Activated CD8-positive, alpha-beta T cell treated with anti-CD3 and anti-CD28 coated beads for 36 hours (primary cell): ENCODE measurements at regions not wholly inside any gene's neighbourhood (a gene's known extent, or its start where the extent isn't known, plus 50 kb on each side); places are given as distances from the start of the nearest gene placed in this dataset.
A peak's percentile ranks its signal among the peaks of the same experiment; 100 is the strongest.
"Not testable (repeated sequence)": the region's sequence is repeated elsewhere in the genome, so short reads cannot be mapped to it uniquely, and the experiment has no call there.

Experiments used
- ATAC-seq: fragments of 200-7000 bp; cut with Tn5 transposase; one replicate; pipeline ENCODE4 v1.10.0; 2021; ENCODE audit warnings: mild to moderate bottlenecking, moderate library complexity
- CTCF ChIA-PET: fragments of 350-600 bp; sonication (Branson Sonifier 250); formaldehyde crosslinking; loops from one replicate; lab custom pipeline; 2021; ENCODE audit warnings: antibody characterized with exemption; lab: Charles Lee
- POLR2A ChIA-PET: fragments of 350-600 bp; sonication (Branson Sonifier 250); formaldehyde crosslinking; loops from one replicate; lab custom pipeline; 2021; ENCODE audit warnings: antibody characterized with exemption; lab: Charles Lee
- DNase-seq: peaks from one replicate; pipeline ENCODE4 v3.0.0-alpha.2; 2020
- H3K27ac Mint-ChIP-seq: one replicate; pipeline ENCODE4 v1.8.0; 2021; ENCODE audit warnings: mild to moderate bottlenecking, mixed read lengths
- H3K27me3 Mint-ChIP-seq: one replicate; pipeline ENCODE4 v1.8.0; 2021; ENCODE audit warnings: mixed read lengths
- H3K36me3 Mint-ChIP-seq: one replicate; pipeline ENCODE4 v1.8.0; 2021; ENCODE audit warnings: low read depth, mixed read lengths
- H3K4me1 Mint-ChIP-seq: one replicate; pipeline ENCODE4 v1.8.0; 2021; ENCODE audit warnings: low read depth, mixed read lengths
- H3K4me3 Mint-ChIP-seq: one replicate; pipeline ENCODE4 v1.8.0; 2021; ENCODE audit warnings: mild to moderate bottlenecking, moderate library complexity, mixed read lengths
- H3K9me3 Mint-ChIP-seq: one replicate; pipeline ENCODE4 v1.8.0; 2021; ENCODE audit warnings: mixed read lengths
- intact Hi-C: fragments of 100-400 bp; cut with micrococcal nuclease; formaldehyde crosslinking; loops from one replicate; pipeline ENCODE4 v1.10.0; 2022
- TF ChIP-seq, protein P1 (sequence below): fragments of 200-600 bp; IDR thresholded peaks from one replicate; pipeline ENCODE4 v1.8.0; 2022; ENCODE audit warnings: antibody characterized with exemption, mild to moderate bottlenecking

DNA sequence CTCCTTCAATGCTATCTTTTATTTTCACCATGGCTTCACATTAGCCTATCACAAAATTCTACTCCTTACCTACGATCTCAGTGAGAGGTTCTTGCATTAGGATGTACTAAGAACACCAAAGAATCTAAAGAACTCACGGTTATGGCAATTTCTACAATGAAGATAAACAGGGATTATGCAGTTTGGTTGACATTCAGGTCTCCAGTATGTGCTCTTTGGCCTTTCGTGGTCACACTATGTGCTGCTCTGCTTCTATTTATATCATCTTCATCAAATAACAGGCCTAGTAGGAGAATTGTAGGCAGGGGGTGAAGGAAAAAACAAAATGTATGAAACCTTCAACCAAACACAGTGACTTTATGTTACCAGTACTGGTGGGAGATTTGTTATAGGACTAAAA, 194.0 kb upstream of the SAMSN1 start:
- peaks cover 3% of the 10 kb centered on the region for H3K36me3 Mint-ChIP-seq
- no peak for DNase-seq
- no peak for ATAC-seq
- H3K9me3 Mint-ChIP-seq = peaks cover 3% of the 10 kb centered on the region
- CTCF ChIA-PET = interaction anchor here (0.8 kb wide), 1 partner anchor 287 kb away, joined by 3 read pairs; no protein-coding TSS in a partner anchor
- no peaks in the 10 kb centered on the region for H3K27me3 Mint-ChIP-seq
- no peak overlapping the region for H3K27ac Mint-ChIP-seq
- TF ChIP-seq, protein P1, sequence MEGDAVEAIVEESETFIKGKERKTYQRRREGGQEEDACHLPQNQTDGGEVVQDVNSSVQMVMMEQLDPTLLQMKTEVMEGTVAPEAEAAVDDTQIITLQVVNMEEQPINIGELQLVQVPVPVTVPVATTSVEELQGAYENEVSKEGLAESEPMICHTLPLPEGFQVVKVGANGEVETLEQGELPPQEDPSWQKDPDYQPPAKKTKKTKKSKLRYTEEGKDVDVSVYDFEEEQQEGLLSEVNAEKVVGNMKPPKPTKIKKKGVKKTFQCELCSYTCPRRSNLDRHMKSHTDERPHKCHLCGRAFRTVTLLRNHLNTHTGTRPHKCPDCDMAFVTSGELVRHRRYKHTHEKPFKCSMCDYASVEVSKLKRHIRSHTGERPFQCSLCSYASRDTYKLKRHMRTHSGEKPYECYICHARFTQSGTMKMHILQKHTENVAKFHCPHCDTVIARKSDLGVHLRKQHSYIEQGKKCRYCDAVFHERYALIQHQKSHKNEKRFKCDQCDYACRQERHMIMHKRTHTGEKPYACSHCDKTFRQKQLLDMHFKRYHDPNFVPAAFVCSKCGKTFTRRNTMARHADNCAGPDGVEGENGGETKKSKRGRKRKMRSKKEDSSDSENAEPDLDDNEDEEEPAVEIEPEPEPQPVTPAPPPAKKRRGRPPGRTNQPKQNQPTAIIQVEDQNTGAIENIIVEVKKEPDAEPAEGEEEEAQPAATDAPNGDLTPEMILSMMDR = no peak
- H3K4me3 Mint-ChIP-seq = no peak overlapping the region
- peaks cover 25% of the 10 kb centered on the region for H3K4me1 Mint-ChIP-seq
- POLR2A ChIA-PET = no interaction called here
- intact Hi-C loops = no loop called here

DNA sequence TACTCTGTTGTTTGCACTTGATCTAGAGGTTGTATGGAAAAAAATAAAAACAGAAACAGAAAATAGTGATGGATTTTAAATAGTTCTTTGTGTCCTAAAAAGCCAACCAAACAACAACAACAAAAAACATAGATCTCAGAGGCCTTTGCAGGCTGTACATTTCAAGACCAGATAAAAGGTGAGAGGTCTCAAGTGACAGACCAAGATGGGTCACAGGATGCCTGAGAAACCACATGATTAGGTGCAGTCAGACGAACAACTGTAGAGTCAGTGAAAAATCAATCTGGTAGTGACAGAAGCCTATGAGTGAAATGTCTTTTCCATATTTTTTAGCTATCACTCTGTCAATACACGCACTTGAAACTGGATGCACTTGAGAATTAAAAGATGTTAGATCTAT, 193.5 kb upstream of the SAMSN1 start:
- Mint-ChIP-seq H3K36me3 (peaks cover 3% of the 10 kb centered on the region), H3K4me3 (no peak overlapping the region), H3K27ac (no peak overlapping the region), H3K4me1 (peaks cover 25% of the 10 kb centered on the region), H3K27me3 (no peaks in the 10 kb centered on the region), H3K9me3 (peaks cover 3% of the 10 kb centered on the region)
- ChIA-PET POLR2A (no interaction called here), CTCF (interaction anchor here (0.8 kb wide), 1 partner anchor 286 kb away, joined by 3 read pairs; no protein-coding TSS in a partner anchor)
- ATAC-seq = no peak
- no peak for DNase-seq
- TF ChIP-seq, protein P1 = no peak
- intact Hi-C loops = loop anchor here (5.0 kb wide), 3 partner anchors 192 to 337 kb away; partner anchors contain the start of gene SAMSN1

DNA sequence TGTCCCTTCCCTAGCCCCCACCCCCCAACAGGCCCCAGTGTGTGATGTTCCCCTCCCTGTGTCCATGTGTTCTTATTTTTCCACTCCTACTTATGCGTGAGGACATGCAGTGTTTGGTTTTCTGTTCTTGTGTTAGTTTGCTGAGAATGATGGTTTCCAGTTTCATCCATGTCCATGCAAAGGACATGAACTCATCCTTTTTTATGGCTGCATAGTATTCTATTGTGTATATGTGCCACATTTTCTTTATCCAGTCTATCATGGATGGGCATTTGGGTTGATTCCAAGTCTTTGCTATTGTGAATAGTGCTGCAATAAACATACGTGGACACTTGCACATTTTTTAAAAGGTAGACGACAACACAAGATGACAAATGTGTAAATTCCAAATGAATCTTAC, 192.5 kb upstream of the SAMSN1 start:
- H3K36me3 Mint-ChIP-seq, H3K4me3 Mint-ChIP-seq, H3K27me3 Mint-ChIP-seq, DNase-seq, ATAC-seq, POLR2A ChIA-PET, H3K27ac Mint-ChIP-seq, H3K9me3 Mint-ChIP-seq: not testable (repeated sequence)
- CTCF ChIA-PET = interaction anchor here (0.6 to 2.8 kb wide), 46 partner anchors 8 to 355 kb away, joined by 3 to 25 read pairs (median 4); partner anchors contain the start of gene HSPA13
- H3K4me1 Mint-ChIP-seq = peaks cover 32% of the 10 kb centered on the region
- intact Hi-C loops = loop anchor here (5.0 kb wide), 3 partner anchors 191 to 336 kb away; partner anchors contain the start of gene SAMSN1

DNA sequence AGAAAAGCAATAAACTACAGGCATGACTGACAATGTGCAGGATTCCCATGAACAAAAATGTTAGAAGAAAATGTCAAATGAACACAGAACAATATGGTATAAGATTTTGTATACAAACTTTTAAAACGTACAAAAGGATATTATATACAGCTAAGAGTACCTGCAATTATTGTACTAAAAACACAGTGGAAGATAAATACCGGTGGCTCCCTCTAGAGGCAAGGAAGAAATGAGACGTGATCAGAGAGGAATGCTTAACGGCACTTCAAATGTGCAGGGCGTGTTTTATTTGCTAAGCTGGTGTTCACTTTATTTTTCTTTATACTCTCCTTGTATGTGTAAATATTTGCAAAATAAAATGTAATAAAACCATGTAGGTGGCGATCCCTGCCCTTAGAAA, 191.8 kb upstream of the SAMSN1 start:
- Mint-ChIP-seq H3K36me3 (no peaks in the 10 kb centered on the region), H3K4me3 (no peak overlapping the region), H3K9me3 (no peaks in the 10 kb centered on the region), H3K27ac (no peak overlapping the region), H3K4me1 (peaks cover 33% of the 10 kb centered on the region), H3K27me3 (no peaks in the 10 kb centered on the region)
- ChIA-PET CTCF (interaction anchor here (0.6 to 2.8 kb wide), 52 partner anchors 8 to 355 kb away, joined by 3 to 25 read pairs (median 4); partner anchors contain the start of gene HSPA13), POLR2A (interaction anchor here (1.4 kb wide), 1 partner anchor 9 kb away, joined by 3 read pairs; no protein-coding TSS in a partner anchor)
- intact Hi-C loops = loop anchor here (5.0 kb wide), 3 partner anchors 191 to 336 kb away; partner anchors contain the start of gene SAMSN1
- TF ChIP-seq, protein P1 = peak; percentile 82
- DNase-seq (peak; percentile 58), ATAC-seq (peak; percentile 77)

DNA sequence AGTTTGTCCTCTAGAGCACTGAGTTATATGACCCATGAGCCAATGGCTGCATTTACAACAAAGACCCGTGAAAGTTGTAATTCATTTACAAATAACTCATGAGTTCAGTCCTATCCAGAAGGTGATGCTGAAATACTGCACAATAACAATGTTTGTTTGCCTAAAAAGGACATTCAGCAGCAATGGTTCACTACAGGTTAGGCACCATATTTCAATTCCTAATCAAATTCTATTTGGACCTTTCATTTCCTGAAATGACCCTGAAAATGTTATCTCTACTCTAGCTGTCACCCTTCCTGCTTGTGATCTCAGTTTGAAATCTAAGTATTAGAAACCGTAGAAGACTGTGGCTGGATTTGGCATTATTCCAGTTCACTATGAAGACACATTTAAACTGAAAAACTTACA, 191.2 kb upstream of the SAMSN1 start:
- intact Hi-C loops = loop anchor here (5.0 kb wide), 3 partner anchors 190 to 335 kb away; partner anchors contain the start of gene SAMSN1
- CTCF ChIA-PET = interaction anchor here (0.6 to 2.8 kb wide), 44 partner anchors 9 to 354 kb away, joined by 3 to 25 read pairs (median 4); partner anchors contain the start of gene HSPA13
- Mint-ChIP-seq H3K36me3 (no peaks in the 10 kb centered on the region), H3K4me1 (peaks cover 33% of the 10 kb centered on the region), H3K27ac (peak overlapping the region; percentile 82), H3K27me3 (no peaks in the 10 kb centered on the region), H3K4me3 (no peak overlapping the region), H3K9me3 (no peaks in the 10 kb centered on the region)
- POLR2A ChIA-PET = interaction anchor here (1.2 to 1.4 kb wide), 2 partner anchors 9 to 354 kb away, joined by 3 to 5 read pairs; partner anchors contain the start of gene HSPA13
- DNase-seq (no peak), ATAC-seq (no peak)
- TF ChIP-seq, protein P1 = no peak
